ENCODE measurements at regions not wholly inside any gene's neighbourhood (a gene's known extent, or its start where the extent isn't known, plus 50 kb on each side); places are given as distances from the start of the nearest gene placed in this dataset.

GRCh38 chr6:79369026-79369425, 134.5 kb upstream of the HMGN3 start:
- TF ChIP-seq OSR1 (CRISPR knock-in tag; IDR thresholded peaks at IDR 0.05) (no peak), ZFP30 (CRISPR knock-in tag; IDR thresholded peaks at IDR 0.05) (no peak), TSHZ2 (CRISPR knock-in tag; IDR thresholded peaks at IDR 0.05) (no peak), PATZ1 (CRISPR knock-in tag; IDR thresholded peaks at IDR 0.05; ENCODE audit: borderline replicate concordance) (no peak), RARB (CRISPR knock-in tag; IDR thresholded peaks at IDR 0.05) (no peak), SNAI2 (CRISPR knock-in tag; IDR thresholded peaks at IDR 0.05) (no peak), BACH2 (CRISPR knock-in tag; IDR thresholded peaks at IDR 0.05; ENCODE audit: borderline replicate concordance) (no peak), ZFP3 (CRISPR knock-in tag; IDR thresholded peaks at IDR 0.05) (no peak), PPARA (CRISPR knock-in tag; IDR thresholded peaks at IDR 0.05; ENCODE audit: borderline replicate concordance) (no peak)
